ENCODE measurements at regions not wholly inside any gene's neighbourhood (a gene's known extent, or its start where the extent isn't known, plus 50 kb on each side); places are given as distances from the start of the nearest gene placed in this dataset.

GRCh38 chr14:38752341-38752740, 350.7 kb downstream of the SEC23A start:
- ChIA-PET POLR2A (no interaction called here), CTCF (no interaction called here)
- no peak for TF ChIP-seq ELF4 (IDR thresholded peaks at IDR 0.05)
- no peak for TF ChIP-seq SP1 (IDR thresholded peaks at IDR 0.05)
- no peak for TF ChIP-seq FOXK2 (IDR thresholded peaks at IDR 0.05)
- TF ChIP-seq L3MBTL2 (conservative IDR thresholded peaks at IDR 0.05), result no peak
- no peak for TF ChIP-seq ARNT (IDR thresholded peaks at IDR 0.05)
- TF ChIP-seq LEF1 (IDR thresholded peaks at IDR 0.05; ENCODE audit: borderline replicate concordance), result no peak
- no peak for TF ChIP-seq FOXM1 (IDR thresholded peaks at IDR 0.05; ENCODE audit: borderline replicate concordance)
- no peak for TF ChIP-seq HDGF (IDR thresholded peaks at IDR 0.05; ENCODE audit: borderline replicate concordance)
- TF ChIP-seq TARDBP (IDR thresholded peaks at IDR 0.05), result no peak
- TF ChIP-seq CTBP1 (IDR thresholded peaks at IDR 0.05; ENCODE audit: borderline replicate concordance), result no peak
- TF ChIP-seq BHLHE40 (IDR thresholded peaks at IDR 0.05; ENCODE audit: borderline replicate concordance), result no peak
- TF ChIP-seq ZNF384 (IDR thresholded peaks at IDR 0.05), result no peak
- no peak for TF ChIP-seq NFRKB (IDR thresholded peaks at IDR 0.05)
- no peak for TF ChIP-seq FOXA1 (IDR thresholded peaks at IDR 0.05)
- TF ChIP-seq PKNOX1 (IDR thresholded peaks at IDR 0.05), result no peak
- TF ChIP-seq SUZ12 (IDR thresholded peaks at IDR 0.05), result no peak
- DNase-seq (ENCODE audit: extremely low spot score), result no peak

- TF ChIP-seq ELF4 (IDR thresholded peaks at IDR 0.05) (no peak), FOXK2 (IDR thresholded peaks at IDR 0.05) (no peak), FOXM1 (IDR thresholded peaks at IDR 0.05; ENCODE audit: borderline replicate concordance) (no peak), PKNOX1 (IDR thresholded peaks at IDR 0.05) (no peak), CTBP1 (IDR thresholded peaks at IDR 0.05; ENCODE audit: borderline replicate concordance) (no peak), HDGF (IDR thresholded peaks at IDR 0.05; ENCODE audit: borderline replicate concordance) (no peak), FOXA1 (IDR thresholded peaks at IDR 0.05) (no peak), ARNT (IDR thresholded peaks at IDR 0.05) (no peak)
- ChIA-PET POLR2A (no interaction called here), CTCF (no interaction called here)
- DNase-seq (ENCODE audit: extremely low spot score), result no peak
Observed at GRCh38 chr14:38751459-38751858, 351.6 kb downstream of the SEC23A start.

GRCh38 chr14:38749936-38750335, 353.1 kb downstream of the SEC23A start:
- CTCF ChIA-PET, result no interaction called here
- no peak for DNase-seq (ENCODE audit: extremely low spot score)
- POLR2A ChIA-PET, result no interaction called here
- TF ChIP-seq BHLHE40 (IDR thresholded peaks at IDR 0.05; ENCODE audit: borderline replicate concordance) (no peak), ELF4 (IDR thresholded peaks at IDR 0.05) (no peak), CTBP1 (IDR thresholded peaks at IDR 0.05; ENCODE audit: borderline replicate concordance) (no peak), NFRKB (IDR thresholded peaks at IDR 0.05) (no peak), HDGF (IDR thresholded peaks at IDR 0.05; ENCODE audit: borderline replicate concordance) (no peak), SUZ12 (IDR thresholded peaks at IDR 0.05) (no peak), SP1 (IDR thresholded peaks at IDR 0.05) (no peak), FOXA1 (IDR thresholded peaks at IDR 0.05) (no peak), ZNF384 (IDR thresholded peaks at IDR 0.05) (no peak), PKNOX1 (IDR thresholded peaks at IDR 0.05) (no peak), L3MBTL2 (conservative IDR thresholded peaks at IDR 0.05) (no peak)

GRCh38 chr14:38745861-38746260, 357.2 kb downstream of the SEC23A start:
- CTCF ChIA-PET, result no interaction called here
- no peak for DNase-seq (ENCODE audit: extremely low spot score)
- no peak for TF ChIP-seq TARDBP (IDR thresholded peaks at IDR 0.05)
- TF ChIP-seq ARNT (IDR thresholded peaks at IDR 0.05), result no peak
- TF ChIP-seq ELF4 (IDR thresholded peaks at IDR 0.05), result no peak
- TF ChIP-seq SUZ12 (IDR thresholded peaks at IDR 0.05), result no peak
- TF ChIP-seq FOXM1 (IDR thresholded peaks at IDR 0.05; ENCODE audit: borderline replicate concordance), result no peak
- TF ChIP-seq ZNF384 (IDR thresholded peaks at IDR 0.05), result no peak
- no peak for TF ChIP-seq NFRKB (IDR thresholded peaks at IDR 0.05)
- no peak for TF ChIP-seq CTBP1 (IDR thresholded peaks at IDR 0.05; ENCODE audit: borderline replicate concordance)
- TF ChIP-seq HDGF (IDR thresholded peaks at IDR 0.05; ENCODE audit: borderline replicate concordance), result no peak
- no peak for TF ChIP-seq SP1 (IDR thresholded peaks at IDR 0.05)
- TF ChIP-seq PKNOX1 (IDR thresholded peaks at IDR 0.05), result no peak
- no peak for TF ChIP-seq FOXA1 (IDR thresholded peaks at IDR 0.05)
- no peak for TF ChIP-seq FOXK2 (IDR thresholded peaks at IDR 0.05)
- TF ChIP-seq LEF1 (IDR thresholded peaks at IDR 0.05; ENCODE audit: borderline replicate concordance), result no peak
- no peak for TF ChIP-seq BHLHE40 (IDR thresholded peaks at IDR 0.05; ENCODE audit: borderline replicate concordance)
- no peak for TF ChIP-seq L3MBTL2 (conservative IDR thresholded peaks at IDR 0.05)
- POLR2A ChIA-PET, result no interaction called here

- ChIA-PET CTCF (no interaction called here), POLR2A (no interaction called here)
- TF ChIP-seq NFRKB (IDR thresholded peaks at IDR 0.05) (no peak), FOXM1 (IDR thresholded peaks at IDR 0.05; ENCODE audit: borderline replicate concordance) (no peak), FOXA1 (IDR thresholded peaks at IDR 0.05) (no peak), ZNF384 (IDR thresholded peaks at IDR 0.05) (no peak), SP1 (IDR thresholded peaks at IDR 0.05) (no peak), L3MBTL2 (conservative IDR thresholded peaks at IDR 0.05) (no peak), ELF4 (IDR thresholded peaks at IDR 0.05) (no peak)
- DNase-seq (ENCODE audit: extremely low spot score), result no peak
Observed at GRCh38 chr14:38743966-38744584, 359.0 kb downstream of the SEC23A start.
